Astrocyte of the cerebellum (primary cell): ENCODE measurements at regions not wholly inside any gene's neighbourhood (a gene's known extent, or its start where the extent isn't known, plus 50 kb on each side); places are given as distances from the start of the nearest gene placed in this dataset.

Experiments
- DNase-seq: peaks from one replicate; pipeline ENCODE4 v3.0.0-alpha.2; 2011; ENCODE audit warnings: low read depth
- H3K4me3 ChIP-seq: 2 replicates; pipeline ENCODE4 v1.5.1; 2011; ENCODE audit warnings: mild to moderate bottlenecking, low read depth, low read length, moderate library complexity
- in situ Hi-C: cut with HindIII; loops from 2 replicates; pipeline ENCODE4 v1.10.0; 2017; ENCODE audit warnings: low sequenced_read_pairs
- TF ChIP-seq, protein P1 (sequence below): IDR thresholded peaks from 2 replicates; pipeline ENCODE4 v1.5.1; 2012; ENCODE audit warnings: low read length, low read depth, moderate library complexity, mild to moderate bottlenecking; ENCODE audit errors: missing control alignments

DNA sequence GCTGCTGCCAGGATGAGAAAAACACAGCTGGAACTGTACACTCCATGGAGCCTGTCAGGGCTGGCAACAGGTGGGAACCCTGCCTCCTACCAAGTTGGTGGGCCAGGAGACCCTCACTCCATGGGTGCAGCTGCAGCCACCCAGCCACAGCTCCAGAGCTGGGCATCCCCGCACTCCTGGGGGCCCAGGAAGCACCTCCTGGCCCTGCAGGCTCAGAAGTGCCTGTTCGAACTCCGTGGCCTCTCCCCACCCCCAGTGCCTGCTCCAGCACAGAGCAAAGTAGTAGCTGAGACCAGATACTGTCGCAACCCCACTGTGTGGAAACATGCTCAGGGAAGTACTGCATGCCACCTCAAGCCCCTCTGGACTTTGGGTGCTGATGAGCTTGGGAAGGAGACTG lies 564.0 kb upstream of the ACO1 start:
- TF ChIP-seq, protein P1, sequence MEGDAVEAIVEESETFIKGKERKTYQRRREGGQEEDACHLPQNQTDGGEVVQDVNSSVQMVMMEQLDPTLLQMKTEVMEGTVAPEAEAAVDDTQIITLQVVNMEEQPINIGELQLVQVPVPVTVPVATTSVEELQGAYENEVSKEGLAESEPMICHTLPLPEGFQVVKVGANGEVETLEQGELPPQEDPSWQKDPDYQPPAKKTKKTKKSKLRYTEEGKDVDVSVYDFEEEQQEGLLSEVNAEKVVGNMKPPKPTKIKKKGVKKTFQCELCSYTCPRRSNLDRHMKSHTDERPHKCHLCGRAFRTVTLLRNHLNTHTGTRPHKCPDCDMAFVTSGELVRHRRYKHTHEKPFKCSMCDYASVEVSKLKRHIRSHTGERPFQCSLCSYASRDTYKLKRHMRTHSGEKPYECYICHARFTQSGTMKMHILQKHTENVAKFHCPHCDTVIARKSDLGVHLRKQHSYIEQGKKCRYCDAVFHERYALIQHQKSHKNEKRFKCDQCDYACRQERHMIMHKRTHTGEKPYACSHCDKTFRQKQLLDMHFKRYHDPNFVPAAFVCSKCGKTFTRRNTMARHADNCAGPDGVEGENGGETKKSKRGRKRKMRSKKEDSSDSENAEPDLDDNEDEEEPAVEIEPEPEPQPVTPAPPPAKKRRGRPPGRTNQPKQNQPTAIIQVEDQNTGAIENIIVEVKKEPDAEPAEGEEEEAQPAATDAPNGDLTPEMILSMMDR, result no peak
- DNase-seq, result no peak
- H3K4me3 ChIP-seq, result no peak overlapping the region
- in situ Hi-C loops, result no loop called here

DNA sequence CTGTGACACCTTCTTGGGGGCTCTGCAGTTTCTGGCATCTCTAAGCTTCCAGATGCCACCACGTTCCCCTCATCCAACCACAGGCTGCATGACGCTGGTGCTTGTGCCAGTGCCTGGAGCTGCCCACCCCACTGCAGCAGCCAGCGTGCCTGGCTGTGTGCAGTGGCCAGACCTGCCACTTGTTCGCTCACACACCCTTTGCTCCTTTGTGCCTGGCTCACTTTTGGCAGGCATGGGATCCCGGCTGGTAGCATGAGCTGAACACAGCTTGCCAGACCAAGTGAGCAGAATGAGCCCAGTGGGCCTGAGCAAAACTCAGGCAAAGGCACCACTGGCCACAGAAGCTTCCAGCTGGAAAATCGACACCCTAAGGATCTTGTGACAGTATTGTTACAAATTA lies 562.9 kb upstream of the ACO1 start:
- TF ChIP-seq, protein P1, result no peak
- in situ Hi-C loops, result no loop called here
- no peak overlapping the region for H3K4me3 ChIP-seq
- no peak for DNase-seq

DNA sequence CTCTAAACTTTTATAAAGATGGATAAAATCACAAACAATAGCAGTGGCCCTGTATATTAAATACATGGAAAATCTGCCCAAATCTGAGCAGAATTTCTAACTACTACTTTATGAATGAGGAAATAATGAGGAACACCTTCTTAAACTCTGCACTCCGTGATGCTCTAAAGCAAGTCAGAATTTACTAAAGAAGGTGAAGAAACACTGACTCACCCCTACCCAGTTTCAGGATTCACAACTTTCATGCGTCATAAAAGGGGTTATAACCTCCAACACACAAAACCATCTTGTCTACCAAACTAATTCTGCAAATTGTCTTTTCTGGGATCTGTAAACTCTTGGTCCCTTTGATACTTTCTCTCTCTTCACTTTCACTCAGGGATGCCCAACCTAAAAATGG lies 561.1 kb upstream of the ACO1 start:
- in situ Hi-C loops, result no loop called here
- no peak overlapping the region for H3K4me3 ChIP-seq
- DNase-seq, result no peak
- TF ChIP-seq, protein P1, result no peak

DNA sequence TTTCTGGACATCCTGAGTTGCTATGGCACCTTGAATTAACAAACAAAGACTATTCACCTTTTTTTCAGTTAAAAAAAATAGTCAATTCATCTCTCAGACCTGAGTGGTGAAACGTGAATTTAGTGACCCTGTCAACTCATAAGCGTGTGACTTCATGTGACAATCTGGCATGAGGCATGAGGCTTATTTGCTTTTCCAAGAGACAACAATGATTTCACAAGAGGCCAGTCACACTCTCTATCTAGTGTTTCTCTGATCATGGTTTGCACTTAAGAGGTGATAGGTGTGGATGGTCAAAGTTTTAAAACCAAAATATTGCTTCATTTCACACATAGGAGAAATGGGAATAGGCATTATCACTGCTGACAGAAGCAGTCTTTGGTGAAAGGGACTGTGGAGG lies 559.6 kb upstream of the ACO1 start:
- DNase-seq, result no peak
- in situ Hi-C loops, result no loop called here
- TF ChIP-seq, protein P1, result no peak
- no peak overlapping the region for H3K4me3 ChIP-seq

DNA sequence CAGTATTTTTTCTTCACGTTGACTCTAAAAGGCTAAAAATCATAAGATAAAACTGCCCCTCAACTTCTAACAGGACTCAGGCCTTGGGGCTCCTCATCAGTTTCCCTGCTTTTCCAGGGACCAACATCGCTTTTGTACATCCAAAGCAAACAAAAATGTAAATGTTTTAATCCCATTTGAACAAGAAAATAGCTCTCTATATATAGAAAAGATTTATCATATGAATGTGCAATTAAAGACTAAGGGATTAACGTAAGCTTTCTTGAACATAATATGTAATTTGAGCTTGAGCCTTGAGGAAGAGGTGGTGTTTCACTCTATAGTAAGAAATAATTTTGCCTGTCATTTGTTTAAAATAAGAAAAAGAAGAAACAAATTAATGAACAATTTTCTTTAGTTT lies 547.2 kb upstream of the ACO1 start:
- no peak overlapping the region for H3K4me3 ChIP-seq
- TF ChIP-seq, protein P1, result no peak
- in situ Hi-C loops, result no loop called here
- DNase-seq, result no peak

DNA sequence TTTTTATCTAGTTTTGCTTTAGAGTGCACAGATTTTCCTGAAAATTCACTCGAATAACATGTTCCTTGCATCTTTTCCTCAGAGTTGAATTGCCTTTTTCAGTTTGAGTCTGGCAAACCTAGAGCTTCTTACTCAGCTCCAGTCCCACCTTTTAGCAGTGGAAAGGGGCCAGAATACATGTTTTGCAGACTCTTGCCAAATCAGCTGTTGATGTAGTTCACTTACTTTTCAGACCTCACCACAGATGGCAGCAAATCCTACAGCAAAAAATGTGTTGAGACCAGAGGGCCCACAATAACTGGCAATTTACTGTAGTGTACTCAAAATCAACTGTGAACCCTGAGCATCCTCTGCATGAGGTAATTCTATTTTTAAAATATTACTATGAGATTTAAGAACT lies 545.2 kb upstream of the ACO1 start:
- in situ Hi-C loops, result no loop called here

More for the DNA sequence above, 545.2 kb upstream of the ACO1 start:
- peak; percentile 32 for DNase-seq
- TF ChIP-seq, protein P1, result peak; percentile 7
- no peak overlapping the region for H3K4me3 ChIP-seq
